ENCODE measurements at regions not wholly inside any gene's neighbourhood (a gene's known extent, or its start where the extent isn't known, plus 50 kb on each side); places are given as distances from the start of the nearest gene placed in this dataset.

DNA sequence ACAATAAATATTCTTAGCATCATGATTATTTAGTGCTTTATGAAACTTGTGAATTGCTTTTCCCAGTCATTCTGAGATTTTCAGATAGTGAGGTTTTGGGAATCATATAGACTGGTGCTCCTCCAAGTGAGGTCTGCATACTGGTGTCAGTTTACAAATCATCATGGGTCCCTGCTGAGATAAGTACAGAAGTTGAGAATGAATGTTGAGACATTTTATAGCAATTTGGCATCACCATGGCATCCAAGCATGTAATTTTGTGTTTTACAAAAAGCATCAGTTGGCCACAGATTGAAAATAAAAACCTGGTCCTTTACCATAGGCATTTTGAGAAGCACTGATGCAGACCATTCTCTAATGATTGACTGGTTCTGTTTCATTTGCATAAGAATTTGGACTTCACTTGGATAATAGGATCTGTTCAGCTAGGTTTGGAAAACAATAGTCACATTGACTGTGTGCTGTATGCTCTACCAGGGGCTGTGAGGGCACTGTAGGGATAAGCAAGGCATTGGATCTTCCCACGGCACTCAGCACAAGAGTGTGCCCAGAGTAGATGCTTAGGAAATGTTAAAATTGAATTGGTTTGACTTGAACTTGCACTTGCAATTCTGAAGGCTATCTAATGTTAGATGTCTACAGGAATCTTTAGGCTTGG lies 79.0 kb upstream of the JUN start:
- Histone ChIP-seq H3K4me2 (ENCODE audit: insufficient read depth, low read length) (no peak overlapping the region), H2AFZ (ENCODE audit: low read depth, low read length) (no peak overlapping the region), H3K4me3 (no peak overlapping the region), H4K20me1 (replicated peaks; ENCODE audit: control insufficient read depth, insufficient read depth, low read length) (no peaks in the 10 kb centered on the region), H3K27me3 (ENCODE audit: control insufficient read depth in 2 of 2, insufficient read depth in 2 of 2, low read length in 2 of 2) (no peaks in the 10 kb centered on the region), H3K27ac (ENCODE audit: extremely low read depth, low read depth, low read length) (no peak overlapping the region), H3K79me2 (ENCODE audit: control insufficient read depth, insufficient read depth, low read length) (no peaks in the 10 kb centered on the region), H3K9me3 (replicated peaks; ENCODE audit: control insufficient read depth, insufficient read depth, low read depth, low read length) (no peaks in the 10 kb centered on the region), H3K9ac (ENCODE audit: insufficient read depth in 1 of 2, low read depth in 2 of 2, low read length in 2 of 2) (no peak overlapping the region), H3K36me3 (ENCODE audit: control insufficient read depth, insufficient read depth, low read length) (no peaks in the 10 kb centered on the region), H3K9me1 (ENCODE audit: control insufficient read depth, insufficient read depth, low read length) (no peaks in the 10 kb centered on the region), H3K4me1 (replicated peaks in 1 of 2; ENCODE audit: control insufficient read depth in 2 of 2, insufficient read depth in 2 of 2, low read length in 2 of 2) (no peaks in the 10 kb centered on the region; a peak in 2 of 5 replicates)
- intact Hi-C loops (cut with micrococcal nuclease) = no loop called here
- FAIRE-seq (no peak), DNase-seq (ENCODE audit: extremely low read depth in 1 of 4, low spot score in 3 of 4) (no peak), ATAC-seq (no peak)
- BruUV-seq (replicated peaks) = no TSS peak
- CTCF ChIA-PET (ENCODE audit: low intra/inter-chr PET ratio) = interaction anchor here (0.6 kb wide), 1 partner anchor 79 kb away, joined by 3 read pairs; no protein-coding TSS in a partner anchor
- 46% methylated on average over 1 of the region's 1 CpG for WGBS (ENCODE audit: insufficient coverage, low coverage, missing lambda C conversion rate)
- POLR2A ChIA-PET = no interaction called here
- in situ Hi-C loops (cut with MboI) = no loop called here
- TF ChIP-seq YY1 (IDR thresholded peaks at IDR 0.05; ENCODE audit: borderline replicate concordance in 1 of 3, control insufficient read depth in 1 of 3, extremely low read depth in 1 of 3, insufficient read depth in 3 of 3, insufficient read length in 1 of 3, insufficient replicate concordance in 2 of 3, low read depth in 1 of 3, low read length in 2 of 3) = no peak
- TF ChIP-seq JUND (IDR thresholded peaks at IDR 0.05; ENCODE audit: borderline replicate concordance, low read depth, low read length) = no peak
- no peak for TF ChIP-seq JUND (tag; IDR thresholded peaks at IDR 0.05; ENCODE audit: borderline replicate concordance, low read depth, low read length)
- TF ChIP-seq ZNF146 (CRISPR knock-in tag; IDR thresholded peaks at IDR 0.05; ENCODE audit: unreplicated experiment) = no peak
- no peak for TF ChIP-seq MCM7 (IDR thresholded peaks at IDR 0.05)
- TF ChIP-seq, protein P1, sequence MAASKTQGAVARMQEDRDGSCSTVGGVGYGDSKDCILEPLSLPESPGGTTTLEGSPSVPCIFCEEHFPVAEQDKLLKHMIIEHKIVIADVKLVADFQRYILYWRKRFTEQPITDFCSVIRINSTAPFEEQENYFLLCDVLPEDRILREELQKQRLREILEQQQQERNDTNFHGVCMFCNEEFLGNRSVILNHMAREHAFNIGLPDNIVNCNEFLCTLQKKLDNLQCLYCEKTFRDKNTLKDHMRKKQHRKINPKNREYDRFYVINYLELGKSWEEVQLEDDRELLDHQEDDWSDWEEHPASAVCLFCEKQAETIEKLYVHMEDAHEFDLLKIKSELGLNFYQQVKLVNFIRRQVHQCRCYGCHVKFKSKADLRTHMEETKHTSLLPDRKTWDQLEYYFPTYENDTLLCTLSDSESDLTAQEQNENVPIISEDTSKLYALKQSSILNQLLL (CRISPR knock-in tag; IDR thresholded peaks at IDR 0.05; ENCODE audit: borderline replicate concordance) = no peak
- TF ChIP-seq, protein P2, sequence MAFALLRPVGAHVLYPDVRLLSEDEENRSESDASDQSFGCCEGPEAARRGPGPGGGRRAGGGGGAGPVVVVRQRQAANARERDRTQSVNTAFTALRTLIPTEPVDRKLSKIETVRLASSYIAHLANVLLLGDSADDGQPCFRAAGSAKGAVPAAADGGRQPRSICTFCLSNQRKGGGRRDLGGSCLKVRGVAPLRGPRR (CRISPR knock-in tag; IDR thresholded peaks at IDR 0.05) = no peak
- no peak for TF ChIP-seq GATAD2A (IDR thresholded peaks at IDR 0.05)
- no peak for TF ChIP-seq MEF2D (tag; conservative IDR thresholded peaks at IDR 0.05; ENCODE audit: low read depth)
- TF ChIP-seq PHTF2 (CRISPR knock-in tag; IDR thresholded peaks at IDR 0.05) = no peak
- TF ChIP-seq ZNF830 (CRISPR knock-in tag; IDR thresholded peaks at IDR 0.05) = no peak
- TF ChIP-seq DACH1 (IDR thresholded peaks at IDR 0.05; ENCODE audit: partially characterized antibody) = no peak
